PC-3 (cell line): ENCODE measurements at regions not wholly inside any gene's neighbourhood (a gene's known extent, or its start where the extent isn't known, plus 50 kb on each side); places are given as distances from the start of the nearest gene placed in this dataset.

Source experiments
- CTCF ChIP-seq: fragments of 300-600 bp; sonication (generic); conservative IDR thresholded peaks from 2 replicates; pipeline ENCODE4 v1.5.1; 2017; ENCODE audit warnings: antibody characterized with exemption, low read depth, mild to moderate bottlenecking, low read length
- EZH2 ChIP-seq: fragments of 300-600 bp; sonication (generic); IDR thresholded peaks from one replicate; pipeline ENCODE4 v1.6.1; 2017; ENCODE audit warnings: antibody characterized with exemption, mild to moderate bottlenecking, low read length; ENCODE audit not compliant: unreplicated experiment
- EZH2phosphoT487 ChIP-seq: fragments of 300-600 bp; sonication (generic); IDR thresholded peaks from 2 replicates; pipeline ENCODE4 v1.6.1; 2018; ENCODE audit warnings: mild to moderate bottlenecking, antibody characterized with exemption, low read length, borderline replicate concordance

GRCh38 chr21:13827201-13827600 lies 217.6 kb downstream of the POTED start:
- TF ChIP-seq CTCF (no peak), EZH2 (no peak), EZH2phosphoT487 (no peak)
